ENCODE measurements at regions not wholly inside any gene's neighbourhood (a gene's known extent, or its start where the extent isn't known, plus 50 kb on each side); places are given as distances from the start of the nearest gene placed in this dataset.

GRCh38 chr2:22521620-22522019, 863.4 kb upstream of the KLHL29 start:
- Histone ChIP-seq H3K9ac (ENCODE audit: low read depth, low read length) (no peak overlapping the region), H3K4me2 (ENCODE audit: insufficient read depth, low read length) (no peak overlapping the region), H3K4me3 (ENCODE audit: low read depth in 1 of 2, low read length in 2 of 2) (no peak overlapping the region), H3K36me3 (ENCODE audit: insufficient read depth, low read length) (no peaks in the 10 kb centered on the region), H4K20me1 (ENCODE audit: insufficient read depth, low read length) (no peaks in the 10 kb centered on the region), H3K4me1 (ENCODE audit: insufficient read depth, low read length) (no peaks in the 10 kb centered on the region), H3K27me3 (ENCODE audit: insufficient read depth, low read length, poor library complexity) (no peaks in the 10 kb centered on the region), H2AFZ (ENCODE audit: low read depth, low read length) (no peak overlapping the region), H3K79me2 (ENCODE audit: insufficient read depth, low read length) (no peaks in the 10 kb centered on the region), H3K9me3 (ENCODE audit: insufficient read depth, low read length, severe bottlenecking) (no peaks in the 10 kb centered on the region), H3K27ac (ENCODE audit: low read length) (no peak overlapping the region)
- no peak for ATAC-seq (ENCODE audit: insufficient read depth, low read depth)
- no peak for DNase-seq
- TF ChIP-seq CTCF (IDR thresholded peaks at IDR 0.05; ENCODE audit: borderline replicate concordance, extremely low read depth, low read length, poor library complexity, severe bottlenecking) (no peak), EZH2 (IDR thresholded peaks at IDR 0.05; ENCODE audit: borderline replicate concordance, low read depth, low read length, severe bottlenecking) (no peak)

- Histone ChIP-seq H3K4me1 (ENCODE audit: insufficient read depth, low read length) (no peaks in the 10 kb centered on the region), H3K79me2 (ENCODE audit: insufficient read depth, low read length) (no peaks in the 10 kb centered on the region), H3K9ac (ENCODE audit: low read depth, low read length) (no peak overlapping the region), H4K20me1 (ENCODE audit: insufficient read depth, low read length) (no peaks in the 10 kb centered on the region), H3K36me3 (ENCODE audit: insufficient read depth, low read length) (no peaks in the 10 kb centered on the region), H3K27me3 (ENCODE audit: insufficient read depth, low read length, poor library complexity) (no peaks in the 10 kb centered on the region), H3K27ac (ENCODE audit: low read length) (no peak overlapping the region), H3K4me3 (ENCODE audit: low read depth in 1 of 2, low read length in 2 of 2) (no peak overlapping the region), H3K4me2 (ENCODE audit: insufficient read depth, low read length) (no peak overlapping the region), H3K9me3 (ENCODE audit: insufficient read depth, low read length, severe bottlenecking) (no peaks in the 10 kb centered on the region), H2AFZ (ENCODE audit: low read depth, low read length) (no peak overlapping the region)
- TF ChIP-seq EZH2 (IDR thresholded peaks at IDR 0.05; ENCODE audit: borderline replicate concordance, low read depth, low read length, severe bottlenecking) (no peak), CTCF (IDR thresholded peaks at IDR 0.05; ENCODE audit: borderline replicate concordance, extremely low read depth, low read length, poor library complexity, severe bottlenecking) (no peak)
- DNase-seq (no peak), ATAC-seq (ENCODE audit: insufficient read depth, low read depth) (no peak)
Measured at GRCh38 chr2:22525681-22526080, 859.3 kb upstream of the KLHL29 start.

GRCh38 chr2:22530131-22530530, 854.8 kb upstream of the KLHL29 start:
- DNase-seq (no peak), ATAC-seq (ENCODE audit: insufficient read depth, low read depth) (no peak)
- Histone ChIP-seq H3K36me3 (ENCODE audit: insufficient read depth, low read length) (no peaks in the 10 kb centered on the region), H3K9me3 (ENCODE audit: insufficient read depth, low read length, severe bottlenecking) (no peaks in the 10 kb centered on the region), H3K4me1 (ENCODE audit: insufficient read depth, low read length) (no peaks in the 10 kb centered on the region), H3K4me2 (ENCODE audit: insufficient read depth, low read length) (no peak overlapping the region), H2AFZ (ENCODE audit: low read depth, low read length) (no peak overlapping the region), H4K20me1 (ENCODE audit: insufficient read depth, low read length) (no peaks in the 10 kb centered on the region), H3K79me2 (ENCODE audit: insufficient read depth, low read length) (no peaks in the 10 kb centered on the region), H3K4me3 (ENCODE audit: low read depth in 1 of 2, low read length in 2 of 2) (no peak overlapping the region), H3K9ac (ENCODE audit: low read depth, low read length) (no peak overlapping the region), H3K27me3 (ENCODE audit: insufficient read depth, low read length, poor library complexity) (no peaks in the 10 kb centered on the region), H3K27ac (ENCODE audit: low read length) (no peak overlapping the region)
- TF ChIP-seq CTCF (IDR thresholded peaks at IDR 0.05; ENCODE audit: borderline replicate concordance, extremely low read depth, low read length, poor library complexity, severe bottlenecking): no peak
- no peak for TF ChIP-seq EZH2 (IDR thresholded peaks at IDR 0.05; ENCODE audit: borderline replicate concordance, low read depth, low read length, severe bottlenecking)

- TF ChIP-seq CTCF (IDR thresholded peaks at IDR 0.05; ENCODE audit: borderline replicate concordance, extremely low read depth, low read length, poor library complexity, severe bottlenecking) (no peak), EZH2 (IDR thresholded peaks at IDR 0.05; ENCODE audit: borderline replicate concordance, low read depth, low read length, severe bottlenecking) (no peak)
- no peaks in the 10 kb centered on the region for H3K36me3 ChIP-seq (ENCODE audit: insufficient read depth, low read length)
- H2AFZ ChIP-seq (ENCODE audit: low read depth, low read length): no peak overlapping the region
- no peaks in the 10 kb centered on the region for H3K79me2 ChIP-seq (ENCODE audit: insufficient read depth, low read length)
- no peak overlapping the region for H3K9ac ChIP-seq (ENCODE audit: low read depth, low read length)
- no peaks in the 10 kb centered on the region for H3K4me1 ChIP-seq (ENCODE audit: insufficient read depth, low read length)
- H3K27me3 ChIP-seq (ENCODE audit: insufficient read depth, low read length, poor library complexity): no peaks in the 10 kb centered on the region
- H4K20me1 ChIP-seq (ENCODE audit: insufficient read depth, low read length): no peaks in the 10 kb centered on the region
- no peaks in the 10 kb centered on the region for H3K9me3 ChIP-seq (ENCODE audit: insufficient read depth, low read length, severe bottlenecking)
- DNase-seq (no peak), ATAC-seq (ENCODE audit: insufficient read depth, low read depth) (no peak)
- no peak overlapping the region for H3K4me2 ChIP-seq (ENCODE audit: insufficient read depth, low read length)
- no peak overlapping the region for H3K27ac ChIP-seq (ENCODE audit: low read length)
- H3K4me3 ChIP-seq (ENCODE audit: low read depth in 1 of 2, low read length in 2 of 2): no peak overlapping the region
Measured at GRCh38 chr2:22536133-22536532, 848.8 kb upstream of the KLHL29 start.

Data from DND-41 (cell line).